Heart left ventricle (tissue), 13 donors: ENCODE measurements at regions not wholly inside any gene's neighbourhood (a gene's known extent, or its start where the extent isn't known, plus 50 kb on each side); places are given as distances from the start of the nearest gene placed in this dataset.

Source experiments
- POLR2A ChIP-seq, 2 donors: fragments of 450-650 bp; IDR thresholded peaks; one replicate each; pipeline ENCODE4 v1.6.1; 2017; ENCODE audit warnings: antibody characterized with exemption in 2 of 2, mild to moderate bottlenecking in 2 of 2, moderate library complexity in 2 of 2
- TF ChIP-seq, protein P1 (sequence below), 12 donors: fragments of 200-600 bp; sonication (generic) in 4 of 12; IDR thresholded peaks; one replicate each; pipeline versions ENCODE4 v1.5.0 to v1.8.0; 2018 to 2022; ENCODE audit warnings: antibody characterized with exemption in 12 of 12, mild to moderate bottlenecking in 5 of 12
- donor health status: ischemic (EF 13 %, LVEDD 7.1; RV severe dilation, severe dysfunction).
- donor health status: DM: no; HTN: yes; CAD: no.
- donor health status: DM: no; HTN: no; CAD: no.
- donor health status: ischemic (EF 25% LVEDD 6.9; RV normal size, moderate dysfunction).
- donor health status: ischemic (EF 25% LVEDD 5.7; RV mildly dilated, moderate dysfunction).
- donor health status: ischemic (EF 35%, LVEDD 5.7; RV mildly dilated, moderate dysfunction).
- donor health status: nonischemic (EF 11% LVEDD 7.7; RV severe dilation, severe dysfunction).
- donor health status: DM: yes; HTN: yes; CAD: no.
- donor health status: PGD.
- donor health status: ischemic (EF 29% LVEDD 5.4; RV normal size, mild dysfunction).
- donor health status: nonischemic (EF 23%, LVEDD 6.1; RV moderate dilation, normal function).

GRCh38 chr3:46120983-46121382, 87.1 kb downstream of the CCR1 start:
- no peak for TF ChIP-seq POLR2A (IDR thresholded peaks at IDR 0.05)
- TF ChIP-seq, protein P1, sequence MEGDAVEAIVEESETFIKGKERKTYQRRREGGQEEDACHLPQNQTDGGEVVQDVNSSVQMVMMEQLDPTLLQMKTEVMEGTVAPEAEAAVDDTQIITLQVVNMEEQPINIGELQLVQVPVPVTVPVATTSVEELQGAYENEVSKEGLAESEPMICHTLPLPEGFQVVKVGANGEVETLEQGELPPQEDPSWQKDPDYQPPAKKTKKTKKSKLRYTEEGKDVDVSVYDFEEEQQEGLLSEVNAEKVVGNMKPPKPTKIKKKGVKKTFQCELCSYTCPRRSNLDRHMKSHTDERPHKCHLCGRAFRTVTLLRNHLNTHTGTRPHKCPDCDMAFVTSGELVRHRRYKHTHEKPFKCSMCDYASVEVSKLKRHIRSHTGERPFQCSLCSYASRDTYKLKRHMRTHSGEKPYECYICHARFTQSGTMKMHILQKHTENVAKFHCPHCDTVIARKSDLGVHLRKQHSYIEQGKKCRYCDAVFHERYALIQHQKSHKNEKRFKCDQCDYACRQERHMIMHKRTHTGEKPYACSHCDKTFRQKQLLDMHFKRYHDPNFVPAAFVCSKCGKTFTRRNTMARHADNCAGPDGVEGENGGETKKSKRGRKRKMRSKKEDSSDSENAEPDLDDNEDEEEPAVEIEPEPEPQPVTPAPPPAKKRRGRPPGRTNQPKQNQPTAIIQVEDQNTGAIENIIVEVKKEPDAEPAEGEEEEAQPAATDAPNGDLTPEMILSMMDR (IDR thresholded peaks at IDR 0.05), result no peak
